Kidney (tissue), 13 donors: ENCODE measurements at regions not wholly inside any gene's neighbourhood (a gene's known extent, or its start where the extent isn't known, plus 50 kb on each side); places are given as distances from the start of the nearest gene placed in this dataset.
A peak's percentile ranks its signal among the peaks of the same experiment; 100 is the strongest.

Experiments
- DNase-seq, 5 donors: peaks; one replicate each; pipeline ENCODE4 v3.0.0-alpha.2; 2013 to 2020
- FAIRE-seq: peaks from 2 replicates; lab custom pipeline; 2012; peaks lifted over from hg19 to GRCh38; lab: Jason Lieb, UNC
- H3K27ac ChIP-seq, 2 donors: one replicate each; pipeline ENCODE4 v1.7.0; 2013; ENCODE audit warnings: low read depth in 2 of 2, low read length in 2 of 2, inconsistent platforms in 1 of 2
- H3K27me3 ChIP-seq: one replicate; pipeline ENCODE4 v1.7.1; 2013; ENCODE audit warnings: low read length, inconsistent platforms; ENCODE audit not compliant: control insufficient read depth, insufficient read depth
- H3K36me3 ChIP-seq, 3 donors: one replicate each; pipeline versions ENCODE4 v1.7.0 to v1.7.1; 2013; ENCODE audit warnings: low read length in 3 of 3, control low read depth in 1 of 3, inconsistent platforms in 1 of 3; ENCODE audit not compliant: insufficient read depth in 3 of 3, control insufficient read depth in 2 of 3
- H3K4me1 ChIP-seq, 3 donors: one replicate each; pipeline versions ENCODE4 v1.7.0 to v1.7.1; 2013; ENCODE audit warnings: low read length in 3 of 3, inconsistent platforms in 1 of 3, low read depth in 1 of 3; ENCODE audit not compliant: control insufficient read depth in 2 of 3, insufficient read depth in 2 of 3
- H3K4me3 ChIP-seq, 3 donors: one replicate each; pipeline versions ENCODE4 v1.7.0 to v1.8.1; 2013; ENCODE audit warnings: low read length in 3 of 3, control low read depth in 1 of 3, inconsistent platforms in 1 of 3
- H3K9ac ChIP-seq, 3 donors: one replicate each; pipeline versions ENCODE4 v1.7.0 to v1.7.1; 2013; ENCODE audit warnings: low read length in 3 of 3, control low read depth in 1 of 3, inconsistent platforms in 1 of 3
- H3K9me3 ChIP-seq, 3 donors: one replicate each; pipeline versions ENCODE4 v1.7.0 to v1.7.1; 2013; ENCODE audit warnings: low read length in 3 of 3, control low read depth in 1 of 3, inconsistent platforms in 1 of 3; ENCODE audit not compliant: control insufficient read depth in 2 of 3, insufficient read depth in 1 of 3
- CTCF ChIP-seq: IDR thresholded peaks from 3 replicates; pipeline ENCODE4 v1.5.1; 2012; ENCODE audit warnings: mild to moderate bottlenecking, moderate library complexity, borderline replicate concordance; ENCODE audit not compliant: insufficient read depth; ENCODE audit errors: extremely low read depth
- intact Hi-C: fragments of 100-400 bp; cut with DNase I; formaldehyde crosslinking; loops from one replicate; pipeline ENCODE4 v1.11.1; 2022
- donor health status: control.
- donor health status: control.
- donor health status: control.
- donor health status: control.
- donor health status: control.
- donor health status: DM: yes; HTN: yes; CAD: no.
- donor health status: Normal renal cell carcinoma (clear cell type).

- Histone ChIP-seq H3K9ac (no peak overlapping the region), H3K4me3 (no peak overlapping the region), H3K9me3 (no peaks in the 10 kb centered on the region), H3K27ac (no peak overlapping the region), H3K27me3 (no peaks in the 10 kb centered on the region), H3K4me1 (peaks cover 0 to 29% (median 8%) of the 10 kb centered on the region in 3 donors), H3K36me3 (no peaks in the 10 kb centered on the region)
- no peak for FAIRE-seq
- intact Hi-C loops = no loop called here
- no peak for TF ChIP-seq CTCF
- no peak for DNase-seq
These were observed 118.6 kb downstream of the LY86 start for GRCh38 chr6:6707143-6707542.

GRCh38 chr6:6709106-6709505 lies 120.6 kb downstream of the LY86 start:
- intact Hi-C loops = no loop called here

GRCh38 chr6:6711031-6711785 lies 122.7 kb downstream of the LY86 start:
- FAIRE-seq = no peak

More at GRCh38 chr6:6709106-6709505, 120.6 kb downstream of the LY86 start:
- Histone ChIP-seq H3K27ac (no peak overlapping the region), H3K9ac (no peak overlapping the region), H3K36me3 (no peaks in the 10 kb centered on the region), H3K4me3 (no peak overlapping the region), H3K4me1 (peaks cover 0 to 30% (median 1%) of the 10 kb centered on the region in 3 donors), H3K27me3 (no peaks in the 10 kb centered on the region), H3K9me3 (no peaks in the 10 kb centered on the region)
- DNase-seq (no peak), FAIRE-seq (no peak)
- TF ChIP-seq CTCF = no peak

More at GRCh38 chr6:6711031-6711785, 122.7 kb downstream of the LY86 start:
- DNase-seq = no peak
- TF ChIP-seq CTCF = no peak
- no peaks in the 10 kb centered on the region for H3K36me3 ChIP-seq
- H3K27me3 ChIP-seq = no peaks in the 10 kb centered on the region
- no peaks in the 10 kb centered on the region for H3K9me3 ChIP-seq
- intact Hi-C loops = no loop called here
- H3K9ac ChIP-seq = peak overlapping the region in 1 of 3 donors; percentile 41
- H3K27ac ChIP-seq = peak overlapping the region; percentile 63 to 82
- peaks cover 0 to 24% (median 2%) of the 10 kb centered on the region in 3 donors for H3K4me1 ChIP-seq
- peak overlapping the region in 2 of 3 donors; percentile 48 to 52 for H3K4me3 ChIP-seq
